ENCODE measurements at regions not wholly inside any gene's neighbourhood (a gene's known extent, or its start where the extent isn't known, plus 50 kb on each side); places are given as distances from the start of the nearest gene placed in this dataset.

DNA sequence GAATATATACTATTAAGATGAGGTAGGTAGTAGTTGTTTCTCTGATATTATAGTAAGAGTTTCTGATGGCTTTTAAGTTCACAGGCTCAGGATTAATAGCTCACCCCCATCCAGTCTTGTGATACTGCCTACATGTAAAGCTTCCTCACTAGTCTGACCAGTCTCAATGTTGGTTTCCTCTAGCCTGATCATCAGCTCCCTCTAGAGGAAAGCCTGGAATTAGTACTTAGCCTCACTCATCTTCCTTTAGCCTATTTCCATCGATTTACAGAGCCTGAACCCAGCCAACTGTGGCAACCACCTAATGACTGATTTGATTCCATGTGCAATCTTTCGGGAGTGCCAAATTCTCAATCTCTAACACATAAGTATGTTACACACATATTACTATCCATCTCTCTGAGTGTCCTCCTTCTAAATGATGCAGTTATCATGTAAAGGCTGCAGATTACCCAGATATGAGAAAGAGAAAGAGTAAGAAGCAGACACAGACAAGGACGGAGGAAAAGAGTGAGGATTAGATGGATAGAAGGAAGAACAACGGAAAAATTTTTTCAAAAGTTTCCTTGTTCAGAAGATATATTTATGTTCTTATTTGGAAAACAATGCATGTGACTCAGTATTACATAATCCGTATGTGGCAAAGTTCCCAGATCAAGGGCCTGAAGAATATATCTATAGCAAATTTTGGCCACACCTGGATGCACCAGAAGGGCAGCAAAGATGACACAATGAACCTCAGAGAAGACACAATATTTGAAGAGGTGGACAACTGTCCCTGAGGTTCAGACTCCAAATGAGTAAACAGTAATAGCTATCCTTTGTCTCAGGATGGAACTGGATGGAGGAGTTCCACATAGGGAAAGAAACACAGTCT, 333.7 kb downstream of the ELAVL2 start:
- TF ChIP-seq, protein P1, sequence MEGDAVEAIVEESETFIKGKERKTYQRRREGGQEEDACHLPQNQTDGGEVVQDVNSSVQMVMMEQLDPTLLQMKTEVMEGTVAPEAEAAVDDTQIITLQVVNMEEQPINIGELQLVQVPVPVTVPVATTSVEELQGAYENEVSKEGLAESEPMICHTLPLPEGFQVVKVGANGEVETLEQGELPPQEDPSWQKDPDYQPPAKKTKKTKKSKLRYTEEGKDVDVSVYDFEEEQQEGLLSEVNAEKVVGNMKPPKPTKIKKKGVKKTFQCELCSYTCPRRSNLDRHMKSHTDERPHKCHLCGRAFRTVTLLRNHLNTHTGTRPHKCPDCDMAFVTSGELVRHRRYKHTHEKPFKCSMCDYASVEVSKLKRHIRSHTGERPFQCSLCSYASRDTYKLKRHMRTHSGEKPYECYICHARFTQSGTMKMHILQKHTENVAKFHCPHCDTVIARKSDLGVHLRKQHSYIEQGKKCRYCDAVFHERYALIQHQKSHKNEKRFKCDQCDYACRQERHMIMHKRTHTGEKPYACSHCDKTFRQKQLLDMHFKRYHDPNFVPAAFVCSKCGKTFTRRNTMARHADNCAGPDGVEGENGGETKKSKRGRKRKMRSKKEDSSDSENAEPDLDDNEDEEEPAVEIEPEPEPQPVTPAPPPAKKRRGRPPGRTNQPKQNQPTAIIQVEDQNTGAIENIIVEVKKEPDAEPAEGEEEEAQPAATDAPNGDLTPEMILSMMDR (IDR thresholded peaks at IDR 0.05; ENCODE audit: insufficient read depth, low read length, poor library complexity, severe bottlenecking): peak; percentile 25
- no peak for TF ChIP-seq EZH2phosphoT487 (conservative IDR thresholded peaks at IDR 0.05; ENCODE audit: low read length)

Data from SU-DHL-6 (cell line).